Calu3 (cell line): ENCODE measurements at regions not wholly inside any gene's neighbourhood (a gene's known extent, or its start where the extent isn't known, plus 50 kb on each side); places are given as distances from the start of the nearest gene placed in this dataset.

Experiments
- BruUV-seq: library from RNA; stranded (reverse); fragments of 400-500 nt; replicated peaks from 2 replicates; lab custom pipeline; 2021; lab: Mats Ljungman, UMichigan
- CTCF ChIA-PET: fragments of 300-600 bp; sonication (Branson Sonifier 250); formaldehyde crosslinking; loops from one replicate; lab custom pipeline; 2022; ENCODE audit warnings: antibody characterized with exemption; lab: Charles Lee
- DNase-seq: peaks from one replicate; pipeline ENCODE4 v3.0.0; 2022
- H3K27ac Mint-ChIP-seq: one replicate; pipeline ENCODE4 v1.8.0; 2022; ENCODE audit warnings: mixed read lengths; ENCODE audit not compliant: unreplicated experiment
- H3K27me3 Mint-ChIP-seq: one replicate; pipeline ENCODE4 v1.8.0; 2022; ENCODE audit warnings: mixed read lengths; ENCODE audit not compliant: unreplicated experiment
- H3K36me3 Mint-ChIP-seq: one replicate; pipeline ENCODE4 v1.8.0; 2022; ENCODE audit warnings: mild to moderate bottlenecking, moderate library complexity, mixed read lengths; ENCODE audit not compliant: insufficient read depth, unreplicated experiment
- H3K4me1 Mint-ChIP-seq: one replicate; pipeline ENCODE4 v1.8.0; 2022; ENCODE audit warnings: mild to moderate bottlenecking, low read depth, mixed read lengths; ENCODE audit not compliant: unreplicated experiment
- H3K4me3 Mint-ChIP-seq: one replicate; pipeline ENCODE4 v1.8.0; 2022; ENCODE audit warnings: mild to moderate bottlenecking, low read depth, moderate library complexity, mixed read lengths; ENCODE audit not compliant: unreplicated experiment
- H3K9me3 Mint-ChIP-seq: one replicate; pipeline ENCODE4 v1.8.0; 2022; ENCODE audit warnings: low read depth, mixed read lengths; ENCODE audit not compliant: unreplicated experiment
- CTCF ChIP-seq: fragments of 200-600 bp; IDR thresholded peaks from one replicate; pipeline ENCODE4 v1.8.0; 2022; ENCODE audit warnings: antibody characterized with exemption; ENCODE audit not compliant: unreplicated experiment
- intact Hi-C: fragments of 100-400 bp; cut with micrococcal nuclease; formaldehyde crosslinking; loops from one replicate; pipeline ENCODE4 v1.10.0; 2022; ENCODE audit not compliant: unreplicated experiment

GRCh38 chr7:50228148-50228547 is 76.4 kb upstream of the IKZF1 start:
- Mint-ChIP-seq H3K4me1 (no peaks in the 10 kb centered on the region), H3K9me3 (peaks cover 6% of the 10 kb centered on the region), H3K27ac (no peak overlapping the region), H3K36me3 (no peaks in the 10 kb centered on the region), H3K27me3 (peaks cover 11% of the 10 kb centered on the region), H3K4me3 (no peak overlapping the region)
- intact Hi-C loops = no loop called here
- DNase-seq = no peak
- CTCF ChIA-PET = interaction anchor here (1.3 kb wide), 1 partner anchor 13 kb away, joined by 3 read pairs; no protein-coding TSS in a partner anchor
- no peak for TF ChIP-seq CTCF
- BruUV-seq = no TSS peak

GRCh38 chr7:50227726-50228125 is 76.8 kb upstream of the IKZF1 start:
- Mint-ChIP-seq H3K4me1 (no peaks in the 10 kb centered on the region), H3K4me3 (no peak overlapping the region), H3K27ac (no peak overlapping the region), H3K36me3 (no peaks in the 10 kb centered on the region), H3K27me3 (peaks cover 11% of the 10 kb centered on the region), H3K9me3 (peaks cover 6% of the 10 kb centered on the region)
- intact Hi-C loops = no loop called here
- BruUV-seq = no TSS peak
- DNase-seq = no peak
- TF ChIP-seq CTCF = no peak
- CTCF ChIA-PET = interaction anchor here (1.3 kb wide), 1 partner anchor 14 kb away, joined by 3 read pairs; no protein-coding TSS in a partner anchor

GRCh38 chr7:50226669-50227068 is 77.8 kb upstream of the IKZF1 start:
- BruUV-seq = no TSS peak
- intact Hi-C loops = no loop called here
- CTCF ChIA-PET = no interaction called here
- Mint-ChIP-seq H3K9me3 (peaks cover 6% of the 10 kb centered on the region), H3K36me3 (no peaks in the 10 kb centered on the region), H3K4me3 (no peak overlapping the region), H3K27ac (no peak overlapping the region), H3K4me1 (no peaks in the 10 kb centered on the region), H3K27me3 (peaks cover 11% of the 10 kb centered on the region)
- TF ChIP-seq CTCF = no peak
- DNase-seq = no peak

GRCh38 chr7:50226145-50226544 is 78.4 kb upstream of the IKZF1 start:
- Mint-ChIP-seq H3K4me3 (no peak overlapping the region), H3K27ac (no peak overlapping the region), H3K9me3 (peaks cover 6% of the 10 kb centered on the region), H3K36me3 (no peaks in the 10 kb centered on the region), H3K4me1 (no peaks in the 10 kb centered on the region), H3K27me3 (peaks cover 15% of the 10 kb centered on the region)
- DNase-seq = no peak
- CTCF ChIA-PET = no interaction called here
- no peak for TF ChIP-seq CTCF
- BruUV-seq = no TSS peak
- intact Hi-C loops = no loop called here
